B cell (primary cell): ENCODE measurements at regions not wholly inside any gene's neighbourhood (a gene's known extent, or its start where the extent isn't known, plus 50 kb on each side); places are given as distances from the start of the nearest gene placed in this dataset.
"Not testable (repeated sequence)": the region's sequence is repeated elsewhere in the genome, so short reads cannot be mapped to it uniquely, and the experiment has no call there.

Experiments used
- ATAC-seq: fragments of 200-7000 bp; cut with Tn5 transposase; one replicate; pipeline ENCODE4 v1.10.0; 2021; ENCODE audit warnings: low read depth, mild to moderate bottlenecking, moderate number of reproducible peaks, moderate library complexity
- CTCF ChIA-PET: fragments of 350-600 bp; sonication (Branson Sonifier 250); formaldehyde crosslinking; loops from one replicate; lab custom pipeline; 2021; ENCODE audit warnings: antibody characterized with exemption, inconsistent platforms; lab: Charles Lee
- POLR2A ChIA-PET: fragments of 350-600 bp; sonication (Branson Sonifier 250); formaldehyde crosslinking; loops from one replicate; lab custom pipeline; 2021; ENCODE audit warnings: antibody characterized with exemption; lab: Charles Lee
- DNase-seq: peaks from one replicate; pipeline ENCODE4 v3.0.0; 2013
- H2AFZ ChIP-seq: 2 replicates; pipeline ENCODE4 v1.6.1; 2012; ENCODE audit warnings: mild to moderate bottlenecking, low read depth, low read length; ENCODE audit not compliant: insufficient read depth, poor library complexity, severe bottlenecking
- H3K27ac ChIP-seq, 2 donors: 1 replicate in 1 of 2; 2 replicates in 1 of 2; pipeline ENCODE4 v1.5.1; 2012 to 2013; ENCODE audit warnings: low read length in 2 of 2, mild to moderate bottlenecking in 2 of 2, moderate library complexity in 1 of 2
- H3K27me3 ChIP-seq, 4 experiments: fragments of 200-600 bp in 1 of 4; sonication (generic) in 1 of 4; replicated peaks in 1 of 4; 1 replicate in 2 of 4; 2 replicates in 2 of 4; pipeline versions ENCODE4 v1.6.1 to v1.7.0; 2013 to 2016; ENCODE audit warnings: low read length in 3 of 4, mild to moderate bottlenecking in 2 of 4, mixed read lengths in 1 of 4, moderate library complexity in 1 of 4; ENCODE audit not compliant: insufficient read depth in 4 of 4, control insufficient read depth in 3 of 4; ENCODE audit errors: control extremely low read depth in 1 of 4
- H3K36me3 ChIP-seq, 2 experiments: replicated peaks in 1 of 2; 1 replicate in 1 of 2; 2 replicates in 1 of 2; pipeline versions ENCODE4 v1.6.1 to v1.7.1; 2013; ENCODE audit warnings: low read length in 1 of 2; ENCODE audit not compliant: insufficient read depth in 2 of 2, control insufficient read depth in 1 of 2; ENCODE audit errors: control extremely low read depth in 1 of 2, extremely low read depth in 1 of 2
- H3K4me1 ChIP-seq, 2 donors: fragments of 200-600 bp in 1 of 2; sonication (generic) in 1 of 2; 1 replicate in 1 of 2; 2 replicates in 1 of 2; pipeline versions ENCODE4 v1.5.1 to v1.6.1; 2013 to 2017; ENCODE audit warnings: low read length in 2 of 2; ENCODE audit not compliant: control insufficient read depth in 2 of 2, insufficient read depth in 2 of 2
- H3K4me2 ChIP-seq: replicated peaks from 2 replicates; pipeline ENCODE3; 2012; ENCODE audit warnings: mild to moderate bottlenecking, low read depth, low read length; ENCODE audit not compliant: poor library complexity, severe bottlenecking
- H3K4me3 ChIP-seq, 5 experiments: fragments of 200-600 bp in 1 of 5; sonication (generic) in 1 of 5; 1 replicate in 3 of 5; 2 replicates in 2 of 5; pipeline versions ENCODE4 v1.5.1 to v1.7.0; 2011 to 2016; ENCODE audit warnings: low read length in 4 of 5, mild to moderate bottlenecking in 4 of 5, low read depth in 2 of 5, control low read depth in 1 of 5, moderate library complexity in 1 of 5; ENCODE audit not compliant: insufficient read depth in 1 of 5; ENCODE audit errors: control extremely low read depth in 1 of 5, extremely low read depth in 1 of 5
- H3K79me2 ChIP-seq: fragments of 200-600 bp; sonication (generic); one replicate; pipeline ENCODE4 v1.6.0; 2016; ENCODE audit warnings: low read length; ENCODE audit not compliant: control insufficient read depth, insufficient read depth
- H3K9ac ChIP-seq: fragments of 200-600 bp; sonication (generic); 2 replicates; pipeline ENCODE4 v1.6.1; 2017; ENCODE audit warnings: mild to moderate bottlenecking, low read length, moderate library complexity
- H3K9me3 ChIP-seq, 3 donors: one replicate each; pipeline versions ENCODE4 v1.6.1 to v1.7.1; 2013; ENCODE audit warnings: low read length in 2 of 3; ENCODE audit not compliant: control insufficient read depth in 2 of 3, insufficient read depth in 1 of 3; ENCODE audit errors: control extremely low read depth in 1 of 3
- H4K20me1 ChIP-seq: 2 replicates; pipeline ENCODE4 v1.6.0; 2012; ENCODE audit warnings: mild to moderate bottlenecking, low read length; ENCODE audit not compliant: insufficient read depth, control insufficient read depth, poor library complexity, severe bottlenecking
- H3K27ac Mint-ChIP-seq: one replicate; pipeline ENCODE4 v1.8.0; 2021; ENCODE audit warnings: mixed read lengths
- H3K27me3 Mint-ChIP-seq: one replicate; pipeline ENCODE4 v1.8.0; 2021; ENCODE audit warnings: mixed read lengths
- H3K4me1 Mint-ChIP-seq: one replicate; pipeline ENCODE4 v1.8.0; 2021; ENCODE audit warnings: mixed read lengths
- H3K4me3 Mint-ChIP-seq: one replicate; pipeline ENCODE4 v1.8.0; 2021; ENCODE audit warnings: mixed read lengths
- H3K9me3 Mint-ChIP-seq: one replicate; pipeline ENCODE4 v1.8.0; 2022; ENCODE audit warnings: mixed read lengths; ENCODE audit not compliant: insufficient read depth
- EZH2 ChIP-seq: IDR thresholded peaks from 2 replicates; pipeline ENCODE4 v1.6.1; 2012; ENCODE audit warnings: borderline replicate concordance, low read depth, mild to moderate bottlenecking, moderate library complexity, low read length; ENCODE audit not compliant: insufficient read depth, poor library complexity, severe bottlenecking
- WGBS: methylation state at CpG from one replicate; pipeline ENCODE4 v1.1.5; 2013; ENCODE audit warnings: missing lambda C conversion rate; ENCODE audit not compliant: insufficient coverage; 5-methylcytosine and 5-hydroxymethylcytosine counted together
- intact Hi-C: fragments of 100-400 bp; cut with micrococcal nuclease; formaldehyde crosslinking; loops from one replicate; pipeline ENCODE4 v1.10.0; 2022
- TF ChIP-seq, protein P1 (sequence below): fragments of 200-600 bp; IDR thresholded peaks from one replicate; pipeline ENCODE4 v1.8.0; 2022; ENCODE audit warnings: antibody characterized with exemption, mild to moderate bottlenecking

DNA sequence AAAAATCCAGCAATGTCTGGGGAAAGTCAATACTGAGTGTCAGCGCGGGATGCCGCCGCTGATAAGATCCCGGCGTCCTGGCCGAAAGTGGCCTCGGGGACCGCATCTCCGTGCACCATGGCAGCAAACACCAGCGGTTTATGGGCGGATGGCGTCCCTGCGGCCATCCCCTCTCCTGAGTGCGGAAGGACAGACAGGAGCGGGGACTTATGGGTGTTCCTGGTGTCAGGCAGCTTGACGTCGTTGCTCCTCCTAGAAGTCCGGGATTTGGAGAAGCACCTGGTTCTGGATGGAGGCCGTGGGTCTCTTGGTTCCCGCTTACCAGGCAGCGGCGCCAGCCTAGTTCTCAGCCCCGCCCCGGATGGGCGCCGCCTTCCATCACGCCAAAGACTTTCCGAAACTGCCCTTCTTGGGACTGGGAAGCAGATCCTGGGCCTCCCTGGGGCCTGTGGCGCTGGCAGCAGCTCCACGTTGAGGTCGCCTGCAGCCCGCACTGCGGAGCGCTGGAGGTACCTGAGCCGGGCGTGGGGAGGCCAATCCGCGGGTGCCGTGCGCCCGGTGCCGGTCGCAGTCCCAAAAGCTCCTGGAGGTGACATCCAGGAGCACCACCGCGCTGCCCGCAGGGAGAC, 119.1 kb downstream of the CCDC74A start:
- no peak overlapping the region for H3K4me3 ChIP-seq
- intact Hi-C loops: no loop called here
- Mint-ChIP-seq H3K4me1 (no peaks in the 10 kb centered on the region), H3K9me3 (no peaks in the 10 kb centered on the region), H3K27ac (no peak overlapping the region), H3K27me3 (peaks cover 28% of the 10 kb centered on the region), H3K4me3 (no peak overlapping the region)
- no peaks in the 10 kb centered on the region for H3K36me3 ChIP-seq
- H4K20me1 ChIP-seq: no peaks in the 10 kb centered on the region
- no peak overlapping the region for H3K27ac ChIP-seq
- TF ChIP-seq, protein P1, sequence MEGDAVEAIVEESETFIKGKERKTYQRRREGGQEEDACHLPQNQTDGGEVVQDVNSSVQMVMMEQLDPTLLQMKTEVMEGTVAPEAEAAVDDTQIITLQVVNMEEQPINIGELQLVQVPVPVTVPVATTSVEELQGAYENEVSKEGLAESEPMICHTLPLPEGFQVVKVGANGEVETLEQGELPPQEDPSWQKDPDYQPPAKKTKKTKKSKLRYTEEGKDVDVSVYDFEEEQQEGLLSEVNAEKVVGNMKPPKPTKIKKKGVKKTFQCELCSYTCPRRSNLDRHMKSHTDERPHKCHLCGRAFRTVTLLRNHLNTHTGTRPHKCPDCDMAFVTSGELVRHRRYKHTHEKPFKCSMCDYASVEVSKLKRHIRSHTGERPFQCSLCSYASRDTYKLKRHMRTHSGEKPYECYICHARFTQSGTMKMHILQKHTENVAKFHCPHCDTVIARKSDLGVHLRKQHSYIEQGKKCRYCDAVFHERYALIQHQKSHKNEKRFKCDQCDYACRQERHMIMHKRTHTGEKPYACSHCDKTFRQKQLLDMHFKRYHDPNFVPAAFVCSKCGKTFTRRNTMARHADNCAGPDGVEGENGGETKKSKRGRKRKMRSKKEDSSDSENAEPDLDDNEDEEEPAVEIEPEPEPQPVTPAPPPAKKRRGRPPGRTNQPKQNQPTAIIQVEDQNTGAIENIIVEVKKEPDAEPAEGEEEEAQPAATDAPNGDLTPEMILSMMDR: no peak
- no peak for TF ChIP-seq EZH2
- 33% methylated on average over 47 of the region's 47 CpGs for WGBS
- H3K9ac ChIP-seq: no peak overlapping the region
- no peaks in the 10 kb centered on the region for H3K4me1 ChIP-seq
- H3K79me2 ChIP-seq: no peaks in the 10 kb centered on the region
- DNase-seq: no peak
- peaks cover 0 to 13% (median 0%) of the 10 kb centered on the region in 4 experiments for H3K27me3 ChIP-seq
- no peak for ATAC-seq
- CTCF ChIA-PET: no interaction called here
- POLR2A ChIA-PET: no interaction called here
- H2AFZ ChIP-seq: no peak overlapping the region
- H3K9me3 ChIP-seq: peaks cover 0 to 4% (median 0%) of the 10 kb centered on the region in 3 donors
- H3K4me2 ChIP-seq: no peak overlapping the region

DNA sequence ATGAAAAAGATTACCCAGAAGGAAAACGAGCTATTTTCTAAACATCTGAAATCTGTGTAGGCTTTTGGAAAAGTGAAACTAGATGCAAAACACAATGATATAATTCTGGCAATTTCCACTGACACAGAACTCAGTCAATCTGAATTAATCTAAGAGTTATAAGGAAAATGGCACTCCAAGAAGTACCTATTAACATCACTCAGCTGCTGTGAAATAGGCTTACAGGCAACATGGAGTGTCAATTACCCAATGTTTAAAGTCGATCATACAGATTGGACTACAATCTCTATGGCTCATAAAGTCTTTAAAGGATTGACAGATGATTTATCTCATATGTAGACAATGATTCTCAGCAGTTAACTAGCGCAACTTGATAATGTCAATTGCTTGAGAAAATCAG, 120.9 kb downstream of the CCDC74A start:
- intact Hi-C loops, H2AFZ ChIP-seq, H3K27ac Mint-ChIP-seq, H3K9me3 ChIP-seq, H3K4me1 ChIP-seq, CTCF ChIA-PET, DNase-seq, ATAC-seq, H4K20me1 ChIP-seq, H3K9me3 Mint-ChIP-seq, H3K9ac ChIP-seq, H3K27ac ChIP-seq, H3K79me2 ChIP-seq, H3K4me2 ChIP-seq, H3K4me3 ChIP-seq, H3K36me3 ChIP-seq, H3K4me1 Mint-ChIP-seq, H3K4me3 Mint-ChIP-seq, POLR2A ChIA-PET: not testable (repeated sequence)
- H3K27me3 Mint-ChIP-seq: peaks cover 30% of the 10 kb centered on the region
- WGBS: no CpG with 5 or more reads among the region's 3 CpGs
- peaks cover 0 to 13% (median 0%) of the 10 kb centered on the region in 4 experiments for H3K27me3 ChIP-seq

DNA sequence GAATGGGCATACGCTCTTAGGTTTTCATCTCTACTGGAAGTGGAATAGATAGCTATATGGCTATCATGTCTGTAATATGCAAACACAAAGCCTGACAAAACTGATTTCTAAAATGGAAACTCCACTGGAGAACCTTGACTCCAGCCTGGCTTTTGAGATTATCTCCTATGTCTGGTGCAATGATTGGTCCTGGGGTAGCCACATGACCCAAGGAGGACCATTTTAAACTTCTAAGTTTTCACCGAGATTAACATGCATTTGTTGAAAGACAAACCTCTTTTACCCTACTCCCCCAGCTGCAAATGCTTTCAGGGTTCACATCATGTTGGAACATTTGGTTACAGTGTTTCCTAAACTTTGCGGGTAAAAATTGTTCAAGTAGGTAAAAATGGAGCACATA, 124.6 kb downstream of the CCDC74A start:
- H2AFZ ChIP-seq, H3K9me3 Mint-ChIP-seq, H3K4me2 ChIP-seq, H3K36me3 ChIP-seq, H3K4me1 Mint-ChIP-seq, POLR2A ChIA-PET, H3K4me3 Mint-ChIP-seq, CTCF ChIA-PET, H3K4me3 ChIP-seq, H4K20me1 ChIP-seq, H3K27me3 ChIP-seq, H3K79me2 ChIP-seq, H3K9me3 ChIP-seq, ATAC-seq, H3K9ac ChIP-seq, H3K27ac ChIP-seq, intact Hi-C loops, H3K27ac Mint-ChIP-seq, H3K4me1 ChIP-seq, DNase-seq: not testable (repeated sequence)
- H3K27me3 Mint-ChIP-seq: peaks cover 23% of the 10 kb centered on the region
- no CpG with 5 or more reads among the region's 3 CpGs for WGBS
